H1 (cell line): ENCODE measurements at regions not wholly inside any gene's neighbourhood (a gene's known extent, or its start where the extent isn't known, plus 50 kb on each side); places are given as distances from the start of the nearest gene placed in this dataset.
A peak's percentile ranks its signal among the peaks of the same experiment; 100 is the strongest.

Experiments
- EGR1 ChIP-seq: IDR thresholded peaks from 2 replicates; pipeline ENCODE4 v1.6.1; 2011; ENCODE audit warnings: low read depth, low read length, borderline replicate concordance
- EP300 ChIP-seq, 2 experiments: IDR thresholded peaks; 1 replicate in 1 of 2; 2 replicates in 1 of 2; pipeline ENCODE4 v1.6.1; 2011 to 2012; ENCODE audit warnings: low read depth in 2 of 2, low read length in 2 of 2, mild to moderate bottlenecking in 2 of 2, borderline replicate concordance in 1 of 2, inconsistent platforms in 1 of 2, moderate library complexity in 1 of 2
- HDAC2 ChIP-seq, 2 experiments: fragments of 300-600 bp in 1 of 2; sonication (generic) in 1 of 2; IDR thresholded peaks; 2 replicates each; pipeline ENCODE4 v1.6.1; 2011 to 2012; ENCODE audit warnings: low read depth in 2 of 2, low read length in 2 of 2, mild to moderate bottlenecking in 2 of 2, moderate library complexity in 2 of 2, borderline replicate concordance in 1 of 2, inconsistent platforms in 1 of 2
- NANOG ChIP-seq: IDR thresholded peaks from 2 replicates; pipeline ENCODE4 v1.6.1; 2011; ENCODE audit warnings: low read length, low read depth, mild to moderate bottlenecking, inconsistent platforms; ENCODE audit not compliant: insufficient read depth, poor library complexity, severe bottlenecking
- SIRT6 ChIP-seq: IDR thresholded peaks from one replicate; pipeline ENCODE4 v1.7.1; 2012; ENCODE audit warnings: low read length, inconsistent platforms
- SP4 ChIP-seq: IDR thresholded peaks from 2 replicates; pipeline ENCODE4 v1.6.1; 2012; ENCODE audit warnings: low read length, inconsistent platforms
- SRF ChIP-seq: IDR thresholded peaks from 2 replicates; pipeline ENCODE4 v1.6.1; 2011; ENCODE audit warnings: mild to moderate bottlenecking, low read depth, low read length, moderate library complexity
- TF ChIP-seq, protein P1 (sequence below): fragments of 300-600 bp; sonication (generic); IDR thresholded peaks from 2 replicates; pipeline ENCODE4 v1.7.1; 2012; ENCODE audit warnings: low read length, moderate library complexity, mild to moderate bottlenecking, inconsistent platforms; ENCODE audit not compliant: insufficient replicate concordance
- TF ChIP-seq, protein P2 (sequence below): IDR thresholded peaks from 2 replicates; pipeline ENCODE4 v1.6.1; 2012; ENCODE audit warnings: low read length, inconsistent platforms

DNA sequence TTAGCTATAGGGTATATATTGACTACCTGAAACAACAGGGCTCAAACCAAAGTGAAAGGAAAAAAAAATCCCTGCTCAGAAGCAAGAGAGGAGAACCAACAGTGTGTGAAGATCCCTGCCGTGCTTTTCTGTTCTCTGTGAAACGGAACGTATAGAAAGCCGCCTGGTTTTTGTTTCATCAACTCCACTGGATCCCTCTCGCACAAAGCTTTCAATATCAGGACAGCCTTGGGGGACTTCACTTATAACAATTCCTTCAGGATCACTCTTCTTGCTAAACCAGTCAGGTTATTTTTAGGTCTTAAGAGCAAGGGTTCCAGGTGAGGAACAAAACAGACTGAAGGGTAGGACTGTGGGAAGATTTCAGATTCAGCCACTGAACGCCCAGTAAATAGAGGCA, 151.1 kb upstream of the CACNA2D1 start (continued):
- TF ChIP-seq, protein P1, sequence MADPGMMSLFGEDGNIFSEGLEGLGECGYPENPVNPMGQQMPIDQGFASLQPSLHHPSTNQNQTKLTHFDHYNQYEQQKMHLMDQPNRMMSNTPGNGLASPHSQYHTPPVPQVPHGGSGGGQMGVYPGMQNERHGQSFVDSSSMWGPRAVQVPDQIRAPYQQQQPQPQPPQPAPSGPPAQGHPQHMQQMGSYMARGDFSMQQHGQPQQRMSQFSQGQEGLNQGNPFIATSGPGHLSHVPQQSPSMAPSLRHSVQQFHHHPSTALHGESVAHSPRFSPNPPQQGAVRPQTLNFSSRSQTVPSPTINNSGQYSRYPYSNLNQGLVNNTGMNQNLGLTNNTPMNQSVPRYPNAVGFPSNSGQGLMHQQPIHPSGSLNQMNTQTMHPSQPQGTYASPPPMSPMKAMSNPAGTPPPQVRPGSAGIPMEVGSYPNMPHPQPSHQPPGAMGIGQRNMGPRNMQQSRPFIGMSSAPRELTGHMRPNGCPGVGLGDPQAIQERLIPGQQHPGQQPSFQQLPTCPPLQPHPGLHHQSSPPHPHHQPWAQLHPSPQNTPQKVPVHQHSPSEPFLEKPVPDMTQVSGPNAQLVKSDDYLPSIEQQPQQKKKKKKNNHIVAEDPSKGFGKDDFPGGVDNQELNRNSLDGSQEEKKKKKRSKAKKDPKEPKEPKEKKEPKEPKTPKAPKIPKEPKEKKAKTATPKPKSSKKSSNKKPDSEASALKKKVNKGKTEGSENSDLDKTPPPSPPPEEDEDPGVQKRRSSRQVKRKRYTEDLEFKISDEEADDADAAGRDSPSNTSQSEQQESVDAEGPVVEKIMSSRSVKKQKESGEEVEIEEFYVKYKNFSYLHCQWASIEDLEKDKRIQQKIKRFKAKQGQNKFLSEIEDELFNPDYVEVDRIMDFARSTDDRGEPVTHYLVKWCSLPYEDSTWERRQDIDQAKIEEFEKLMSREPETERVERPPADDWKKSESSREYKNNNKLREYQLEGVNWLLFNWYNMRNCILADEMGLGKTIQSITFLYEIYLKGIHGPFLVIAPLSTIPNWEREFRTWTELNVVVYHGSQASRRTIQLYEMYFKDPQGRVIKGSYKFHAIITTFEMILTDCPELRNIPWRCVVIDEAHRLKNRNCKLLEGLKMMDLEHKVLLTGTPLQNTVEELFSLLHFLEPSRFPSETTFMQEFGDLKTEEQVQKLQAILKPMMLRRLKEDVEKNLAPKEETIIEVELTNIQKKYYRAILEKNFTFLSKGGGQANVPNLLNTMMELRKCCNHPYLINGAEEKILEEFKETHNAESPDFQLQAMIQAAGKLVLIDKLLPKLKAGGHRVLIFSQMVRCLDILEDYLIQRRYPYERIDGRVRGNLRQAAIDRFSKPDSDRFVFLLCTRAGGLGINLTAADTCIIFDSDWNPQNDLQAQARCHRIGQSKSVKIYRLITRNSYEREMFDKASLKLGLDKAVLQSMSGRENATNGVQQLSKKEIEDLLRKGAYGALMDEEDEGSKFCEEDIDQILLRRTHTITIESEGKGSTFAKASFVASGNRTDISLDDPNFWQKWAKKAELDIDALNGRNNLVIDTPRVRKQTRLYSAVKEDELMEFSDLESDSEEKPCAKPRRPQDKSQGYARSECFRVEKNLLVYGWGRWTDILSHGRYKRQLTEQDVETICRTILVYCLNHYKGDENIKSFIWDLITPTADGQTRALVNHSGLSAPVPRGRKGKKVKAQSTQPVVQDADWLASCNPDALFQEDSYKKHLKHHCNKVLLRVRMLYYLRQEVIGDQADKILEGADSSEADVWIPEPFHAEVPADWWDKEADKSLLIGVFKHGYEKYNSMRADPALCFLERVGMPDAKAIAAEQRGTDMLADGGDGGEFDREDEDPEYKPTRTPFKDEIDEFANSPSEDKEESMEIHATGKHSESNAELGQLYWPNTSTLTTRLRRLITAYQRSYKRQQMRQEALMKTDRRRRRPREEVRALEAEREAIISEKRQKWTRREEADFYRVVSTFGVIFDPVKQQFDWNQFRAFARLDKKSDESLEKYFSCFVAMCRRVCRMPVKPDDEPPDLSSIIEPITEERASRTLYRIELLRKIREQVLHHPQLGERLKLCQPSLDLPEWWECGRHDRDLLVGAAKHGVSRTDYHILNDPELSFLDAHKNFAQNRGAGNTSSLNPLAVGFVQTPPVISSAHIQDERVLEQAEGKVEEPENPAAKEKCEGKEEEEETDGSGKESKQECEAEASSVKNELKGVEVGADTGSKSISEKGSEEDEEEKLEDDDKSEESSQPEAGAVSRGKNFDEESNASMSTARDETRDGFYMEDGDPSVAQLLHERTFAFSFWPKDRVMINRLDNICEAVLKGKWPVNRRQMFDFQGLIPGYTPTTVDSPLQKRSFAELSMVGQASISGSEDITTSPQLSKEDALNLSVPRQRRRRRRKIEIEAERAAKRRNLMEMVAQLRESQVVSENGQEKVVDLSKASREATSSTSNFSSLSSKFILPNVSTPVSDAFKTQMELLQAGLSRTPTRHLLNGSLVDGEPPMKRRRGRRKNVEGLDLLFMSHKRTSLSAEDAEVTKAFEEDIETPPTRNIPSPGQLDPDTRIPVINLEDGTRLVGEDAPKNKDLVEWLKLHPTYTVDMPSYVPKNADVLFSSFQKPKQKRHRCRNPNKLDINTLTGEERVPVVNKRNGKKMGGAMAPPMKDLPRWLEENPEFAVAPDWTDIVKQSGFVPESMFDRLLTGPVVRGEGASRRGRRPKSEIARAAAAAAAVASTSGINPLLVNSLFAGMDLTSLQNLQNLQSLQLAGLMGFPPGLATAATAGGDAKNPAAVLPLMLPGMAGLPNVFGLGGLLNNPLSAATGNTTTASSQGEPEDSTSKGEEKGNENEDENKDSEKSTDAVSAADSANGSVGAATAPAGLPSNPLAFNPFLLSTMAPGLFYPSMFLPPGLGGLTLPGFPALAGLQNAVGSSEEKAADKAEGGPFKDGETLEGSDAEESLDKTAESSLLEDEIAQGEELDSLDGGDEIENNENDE: no peak
- no peak for TF ChIP-seq SRF
- no peak for TF ChIP-seq EGR1
- TF ChIP-seq EP300 (IDR thresholded peaks at IDR 0.05; ENCODE audit: borderline replicate concordance in 1 of 2, low read depth in 2 of 2, low read length in 2 of 2): no peak
- TF ChIP-seq HDAC2 (IDR thresholded peaks at IDR 0.05; ENCODE audit: borderline replicate concordance in 1 of 2, low read depth in 2 of 2, low read length in 2 of 2): peak; percentile 43 to 91; a peak in 1 of 4 replicates
- TF ChIP-seq SP4: no peak
- peak; percentile 55 for TF ChIP-seq NANOG
- TF ChIP-seq, protein P2, sequence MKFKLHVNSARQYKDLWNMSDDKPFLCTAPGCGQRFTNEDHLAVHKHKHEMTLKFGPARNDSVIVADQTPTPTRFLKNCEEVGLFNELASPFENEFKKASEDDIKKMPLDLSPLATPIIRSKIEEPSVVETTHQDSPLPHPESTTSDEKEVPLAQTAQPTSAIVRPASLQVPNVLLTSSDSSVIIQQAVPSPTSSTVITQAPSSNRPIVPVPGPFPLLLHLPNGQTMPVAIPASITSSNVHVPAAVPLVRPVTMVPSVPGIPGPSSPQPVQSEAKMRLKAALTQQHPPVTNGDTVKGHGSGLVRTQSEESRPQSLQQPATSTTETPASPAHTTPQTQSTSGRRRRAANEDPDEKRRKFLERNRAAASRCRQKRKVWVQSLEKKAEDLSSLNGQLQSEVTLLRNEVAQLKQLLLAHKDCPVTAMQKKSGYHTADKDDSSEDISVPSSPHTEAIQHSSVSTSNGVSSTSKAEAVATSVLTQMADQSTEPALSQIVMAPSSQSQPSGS: no peak
- no peak for TF ChIP-seq SIRT6
